Mammary epithelial cell (primary cell): ENCODE measurements at regions not wholly inside any gene's neighbourhood (a gene's known extent, or its start where the extent isn't known, plus 50 kb on each side); places are given as distances from the start of the nearest gene placed in this dataset.

ENCODE experiments used
- CTCF ChIP-seq, 2 donors: IDR thresholded peaks in 1 of 2; conservative IDR thresholded peaks in 1 of 2; 2 replicates each; pipeline ENCODE4 v1.5.1; 2011 to 2012; ENCODE audit warnings: inconsistent platforms in 2 of 2, low read length in 2 of 2, mild to moderate bottlenecking in 2 of 2, control low read depth in 1 of 2, low read depth in 1 of 2; ENCODE audit not compliant: insufficient read depth in 1 of 2; ENCODE audit errors: extremely low read depth in 1 of 2
- EZH2 ChIP-seq: IDR thresholded peaks from 2 replicates; pipeline ENCODE4 v1.6.1; 2012; ENCODE audit warnings: low read length, inconsistent platforms, borderline replicate concordance

GRCh38 chr13:74644229-74644628 is 510.0 kb upstream of the KLF12 start:
- TF ChIP-seq CTCF (conservative IDR thresholded peaks at IDR 0.05 in 1 of 2, IDR thresholded peaks at IDR 0.05 in 1 of 2; ENCODE audit: extremely low read depth in 1 of 2, insufficient read depth in 1 of 2, low read depth in 1 of 2, low read length in 2 of 2) (no peak), EZH2 (no peak)
